ENCODE measurements at regions not wholly inside any gene's neighbourhood (a gene's known extent, or its start where the extent isn't known, plus 50 kb on each side); places are given as distances from the start of the nearest gene placed in this dataset.

DNA sequence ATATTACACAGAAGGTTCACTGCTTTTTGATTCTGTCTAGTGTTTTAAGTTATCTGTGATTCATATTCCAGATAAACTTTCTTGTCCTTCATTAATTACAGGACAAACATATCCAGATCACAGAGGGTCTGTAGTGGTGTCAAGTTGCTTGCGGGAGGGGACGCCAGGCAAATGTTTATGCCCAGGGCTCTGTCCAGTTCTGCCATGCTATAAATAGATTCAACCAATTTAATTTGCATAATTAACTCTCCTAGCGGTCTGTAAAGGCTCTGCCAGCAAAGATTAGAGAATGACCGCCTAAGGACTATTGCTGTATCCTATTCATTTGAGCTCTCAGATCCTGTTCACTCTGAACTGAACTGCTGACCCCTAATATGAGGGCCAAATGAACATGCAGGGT, 59.7 kb upstream of the TRPC4 start:
- Histone ChIP-seq H3K27me3 (ENCODE audit: insufficient read depth, low read depth, low read length) (no peaks in the 10 kb centered on the region), H3K79me2 (replicated peaks; ENCODE audit: insufficient read depth, low read length) (no peaks in the 10 kb centered on the region), H3K9ac (ENCODE audit: low read length) (no peak overlapping the region), H3K36me3 (ENCODE audit: insufficient read depth, low read length) (no peaks in the 10 kb centered on the region), H2AFZ (ENCODE audit: low read depth, low read length) (no peak overlapping the region), H3K9me3 (ENCODE audit: low read length) (no peaks in the 10 kb centered on the region), H3F3A (ENCODE audit: insufficient read depth, low read length, poor library complexity, severe bottlenecking) (peaks cover 8% of the 10 kb centered on the region), H3K9me2 (ENCODE audit: insufficient read depth, low read length) (no peaks in the 10 kb centered on the region), H3K4me3 (ENCODE audit: low read length) (no peak overlapping the region), H3K27ac (ENCODE audit: low read length) (no peak overlapping the region), H3K4me2 (ENCODE audit: low read length) (no peak overlapping the region), H4K20me1 (ENCODE audit: insufficient read depth) (no peaks in the 10 kb centered on the region)
- TF ChIP-seq POLR2AphosphoS5 (IDR thresholded peaks at IDR 0.05) (no peak), RAD21 (conservative IDR thresholded peaks at IDR 0.05) (no peak), MXI1 (conservative IDR thresholded peaks at IDR 0.05; ENCODE audit: poor library complexity, severe bottlenecking) (no peak), TAF1 (IDR thresholded peaks at IDR 0.05; ENCODE audit: low read depth) (no peak), SMC3 (conservative IDR thresholded peaks at IDR 0.05; ENCODE audit: poor library complexity) (no peak), EP300 (conservative IDR thresholded peaks at IDR 0.05; ENCODE audit: poor library complexity, severe bottlenecking) (no peak)

DNA sequence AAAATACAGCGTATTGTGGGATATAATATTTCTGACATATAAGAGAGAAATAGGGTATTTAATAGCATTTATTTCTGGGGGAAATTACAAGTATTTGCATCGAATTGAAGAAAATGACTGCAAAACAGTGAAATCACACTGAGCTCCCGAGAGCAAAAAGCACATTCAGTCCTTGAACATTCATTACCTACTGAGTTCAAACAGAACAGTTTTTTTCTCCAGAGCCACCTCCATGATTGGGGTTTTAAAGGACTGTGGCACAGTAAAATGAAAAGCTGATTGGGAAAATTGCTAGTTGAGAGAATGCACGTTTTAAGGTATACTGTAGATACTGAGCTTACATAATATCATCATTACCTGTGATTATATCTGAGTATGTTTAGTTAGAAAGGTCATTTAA, 58.0 kb upstream of the TRPC4 start:
- peaks cover 8% of the 10 kb centered on the region for H3F3A ChIP-seq (ENCODE audit: insufficient read depth, low read length, poor library complexity, severe bottlenecking)
- H3K27ac ChIP-seq (ENCODE audit: low read length): peak overlapping the region; percentile 60
- no peaks in the 10 kb centered on the region for H3K27me3 ChIP-seq (ENCODE audit: insufficient read depth, low read depth, low read length)
- H3K9me2 ChIP-seq (ENCODE audit: insufficient read depth, low read length): no peaks in the 10 kb centered on the region
- H3K9ac ChIP-seq (ENCODE audit: low read length): no peak overlapping the region
- no peaks in the 10 kb centered on the region for H3K79me2 ChIP-seq (replicated peaks; ENCODE audit: insufficient read depth, low read length)
- H3K4me2 ChIP-seq (ENCODE audit: low read length): peak overlapping the region; percentile 52
- no peaks in the 10 kb centered on the region for H3K36me3 ChIP-seq (ENCODE audit: insufficient read depth, low read length)
- H4K20me1 ChIP-seq (ENCODE audit: insufficient read depth): no peaks in the 10 kb centered on the region
- H3K9me3 ChIP-seq (ENCODE audit: low read length): no peaks in the 10 kb centered on the region
- no peak overlapping the region for H2AFZ ChIP-seq (ENCODE audit: low read depth, low read length)
- TF ChIP-seq, protein P1, sequence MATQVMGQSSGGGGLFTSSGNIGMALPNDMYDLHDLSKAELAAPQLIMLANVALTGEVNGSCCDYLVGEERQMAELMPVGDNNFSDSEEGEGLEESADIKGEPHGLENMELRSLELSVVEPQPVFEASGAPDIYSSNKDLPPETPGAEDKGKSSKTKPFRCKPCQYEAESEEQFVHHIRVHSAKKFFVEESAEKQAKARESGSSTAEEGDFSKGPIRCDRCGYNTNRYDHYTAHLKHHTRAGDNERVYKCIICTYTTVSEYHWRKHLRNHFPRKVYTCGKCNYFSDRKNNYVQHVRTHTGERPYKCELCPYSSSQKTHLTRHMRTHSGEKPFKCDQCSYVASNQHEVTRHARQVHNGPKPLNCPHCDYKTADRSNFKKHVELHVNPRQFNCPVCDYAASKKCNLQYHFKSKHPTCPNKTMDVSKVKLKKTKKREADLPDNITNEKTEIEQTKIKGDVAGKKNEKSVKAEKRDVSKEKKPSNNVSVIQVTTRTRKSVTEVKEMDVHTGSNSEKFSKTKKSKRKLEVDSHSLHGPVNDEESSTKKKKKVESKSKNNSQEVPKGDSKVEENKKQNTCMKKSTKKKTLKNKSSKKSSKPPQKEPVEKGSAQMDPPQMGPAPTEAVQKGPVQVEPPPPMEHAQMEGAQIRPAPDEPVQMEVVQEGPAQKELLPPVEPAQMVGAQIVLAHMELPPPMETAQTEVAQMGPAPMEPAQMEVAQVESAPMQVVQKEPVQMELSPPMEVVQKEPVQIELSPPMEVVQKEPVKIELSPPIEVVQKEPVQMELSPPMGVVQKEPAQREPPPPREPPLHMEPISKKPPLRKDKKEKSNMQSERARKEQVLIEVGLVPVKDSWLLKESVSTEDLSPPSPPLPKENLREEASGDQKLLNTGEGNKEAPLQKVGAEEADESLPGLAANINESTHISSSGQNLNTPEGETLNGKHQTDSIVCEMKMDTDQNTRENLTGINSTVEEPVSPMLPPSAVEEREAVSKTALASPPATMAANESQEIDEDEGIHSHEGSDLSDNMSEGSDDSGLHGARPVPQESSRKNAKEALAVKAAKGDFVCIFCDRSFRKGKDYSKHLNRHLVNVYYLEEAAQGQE (IDR thresholded peaks at IDR 0.05; ENCODE audit: borderline replicate concordance): no peak
- no peak for TF ChIP-seq POLR2AphosphoS5 (IDR thresholded peaks at IDR 0.05)
- no peak for TF ChIP-seq TAF1 (IDR thresholded peaks at IDR 0.05; ENCODE audit: low read depth)
- no peak for TF ChIP-seq EP300 (conservative IDR thresholded peaks at IDR 0.05; ENCODE audit: poor library complexity, severe bottlenecking)
- no peak for TF ChIP-seq EZH2 (IDR thresholded peaks at IDR 0.05; ENCODE audit: borderline replicate concordance, insufficient read depth, low read length, poor library complexity, severe bottlenecking)
- TF ChIP-seq MXI1 (conservative IDR thresholded peaks at IDR 0.05; ENCODE audit: poor library complexity, severe bottlenecking): no peak
- TF ChIP-seq RAD21 (conservative IDR thresholded peaks at IDR 0.05): no peak
- TF ChIP-seq, protein P2, sequence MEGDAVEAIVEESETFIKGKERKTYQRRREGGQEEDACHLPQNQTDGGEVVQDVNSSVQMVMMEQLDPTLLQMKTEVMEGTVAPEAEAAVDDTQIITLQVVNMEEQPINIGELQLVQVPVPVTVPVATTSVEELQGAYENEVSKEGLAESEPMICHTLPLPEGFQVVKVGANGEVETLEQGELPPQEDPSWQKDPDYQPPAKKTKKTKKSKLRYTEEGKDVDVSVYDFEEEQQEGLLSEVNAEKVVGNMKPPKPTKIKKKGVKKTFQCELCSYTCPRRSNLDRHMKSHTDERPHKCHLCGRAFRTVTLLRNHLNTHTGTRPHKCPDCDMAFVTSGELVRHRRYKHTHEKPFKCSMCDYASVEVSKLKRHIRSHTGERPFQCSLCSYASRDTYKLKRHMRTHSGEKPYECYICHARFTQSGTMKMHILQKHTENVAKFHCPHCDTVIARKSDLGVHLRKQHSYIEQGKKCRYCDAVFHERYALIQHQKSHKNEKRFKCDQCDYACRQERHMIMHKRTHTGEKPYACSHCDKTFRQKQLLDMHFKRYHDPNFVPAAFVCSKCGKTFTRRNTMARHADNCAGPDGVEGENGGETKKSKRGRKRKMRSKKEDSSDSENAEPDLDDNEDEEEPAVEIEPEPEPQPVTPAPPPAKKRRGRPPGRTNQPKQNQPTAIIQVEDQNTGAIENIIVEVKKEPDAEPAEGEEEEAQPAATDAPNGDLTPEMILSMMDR (IDR thresholded peaks at IDR 0.05; ENCODE audit: poor library complexity, severe bottlenecking): no peak
- no peak for TF ChIP-seq SMC3 (conservative IDR thresholded peaks at IDR 0.05; ENCODE audit: poor library complexity)
- peak overlapping the region; percentile 30 for H3K4me3 ChIP-seq (ENCODE audit: low read length)
